ENCODE measurements at regions not wholly inside any gene's neighbourhood (a gene's known extent, or its start where the extent isn't known, plus 50 kb on each side); places are given as distances from the start of the nearest gene placed in this dataset.

DNA sequence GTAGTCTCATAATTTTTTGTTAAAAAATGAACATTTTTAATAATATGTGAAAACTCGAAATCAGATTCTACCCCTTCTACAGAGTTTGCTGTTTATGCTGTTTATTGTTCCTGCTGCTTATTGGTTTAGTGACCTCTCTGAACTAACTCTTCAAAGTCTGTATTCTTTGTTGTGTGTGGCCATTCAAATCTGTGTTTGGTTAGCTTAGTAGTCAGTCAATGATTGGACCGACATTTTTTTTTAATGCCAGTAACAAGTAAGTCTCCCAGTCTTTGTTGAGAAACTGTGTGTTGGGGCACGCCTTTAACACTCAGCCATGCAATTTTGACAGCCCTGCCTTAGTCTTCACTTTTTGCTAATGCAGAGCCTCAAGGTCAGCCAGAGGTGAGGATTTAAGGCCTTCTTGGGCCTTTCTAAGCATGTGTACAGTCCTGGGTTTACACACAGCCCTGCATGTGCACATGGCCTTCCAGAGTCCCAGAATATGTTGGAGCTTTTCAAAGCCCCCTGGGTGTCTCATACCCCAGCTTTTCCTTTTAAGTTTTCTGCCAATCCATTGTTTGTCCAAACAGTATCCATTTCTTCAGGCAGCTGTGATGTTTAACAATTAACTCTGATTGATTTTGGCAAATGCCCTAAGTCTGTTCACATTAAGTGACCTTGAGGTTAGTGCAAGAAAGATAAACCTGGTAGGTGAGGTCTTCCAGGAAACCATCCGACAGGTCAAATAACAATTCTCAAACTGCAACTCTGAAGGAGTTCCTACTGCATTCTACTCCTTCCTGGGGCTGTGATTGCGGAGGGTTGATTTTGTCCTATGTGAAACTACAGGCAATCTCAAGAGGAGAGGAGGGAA, 389.3 kb downstream of the PMP22 start:
- DNase-seq: no peak
- Mint-ChIP-seq H3K4me3 (no peak overlapping the region), H3K9me3 (no peaks in the 10 kb centered on the region), H3K4me1 (no peaks in the 10 kb centered on the region), H3K36me3 (no peaks in the 10 kb centered on the region), H3K27me3 (no peaks in the 10 kb centered on the region), H3K27ac (no peak overlapping the region)

DNA sequence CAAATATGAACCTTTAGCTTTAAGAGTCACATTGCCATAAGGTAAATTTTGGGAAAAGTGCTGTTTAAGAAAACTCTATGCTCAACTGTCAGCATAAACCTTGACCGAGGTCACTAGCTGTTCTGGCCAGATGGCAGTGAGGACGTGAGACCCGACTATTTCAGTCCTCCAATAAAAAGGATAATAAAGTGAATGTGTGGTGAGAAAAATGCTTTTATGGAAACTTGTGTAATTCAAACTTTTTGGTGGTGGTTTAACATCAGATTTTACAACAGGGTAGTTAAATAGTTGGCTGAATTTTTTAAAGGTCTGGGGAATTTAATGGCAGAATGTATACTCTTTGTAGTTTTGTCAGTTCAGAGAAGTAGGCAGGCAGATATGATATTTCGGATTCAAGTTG, 391.1 kb downstream of the PMP22 start:
- Mint-ChIP-seq H3K4me1 (no peaks in the 10 kb centered on the region), H3K27me3 (peaks cover 6% of the 10 kb centered on the region), H3K4me3 (no peak overlapping the region), H3K36me3 (no peaks in the 10 kb centered on the region), H3K9me3 (no peaks in the 10 kb centered on the region), H3K27ac (no peak overlapping the region)
- no peak for DNase-seq

DNA sequence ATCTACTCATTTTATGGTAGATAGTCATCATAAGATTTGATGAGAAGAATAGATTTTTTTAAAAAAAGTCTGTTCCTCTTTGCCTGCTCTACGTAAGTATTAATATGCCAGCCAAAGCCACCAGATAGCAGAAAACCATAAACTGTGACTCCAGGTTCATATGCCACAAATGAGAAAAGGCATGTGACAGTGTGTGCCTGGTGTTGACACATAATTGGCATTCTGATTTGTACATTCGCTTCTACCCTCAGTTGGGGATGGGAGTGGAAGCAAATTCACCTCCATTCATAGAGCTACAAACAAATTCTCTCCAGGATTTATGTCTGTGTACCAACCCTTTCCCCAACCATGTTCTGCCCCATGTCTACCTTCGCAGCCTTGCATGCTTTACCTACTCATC, 391.6 kb downstream of the PMP22 start:
- no peaks in the 10 kb centered on the region for H3K36me3 Mint-ChIP-seq
- H3K27me3 Mint-ChIP-seq: peaks cover 7% of the 10 kb centered on the region
- H3K4me3 Mint-ChIP-seq: no peak overlapping the region
- H3K9me3 Mint-ChIP-seq: no peaks in the 10 kb centered on the region
- no peak overlapping the region for H3K27ac Mint-ChIP-seq
- no peak for DNase-seq
- no peaks in the 10 kb centered on the region for H3K4me1 Mint-ChIP-seq

DNA sequence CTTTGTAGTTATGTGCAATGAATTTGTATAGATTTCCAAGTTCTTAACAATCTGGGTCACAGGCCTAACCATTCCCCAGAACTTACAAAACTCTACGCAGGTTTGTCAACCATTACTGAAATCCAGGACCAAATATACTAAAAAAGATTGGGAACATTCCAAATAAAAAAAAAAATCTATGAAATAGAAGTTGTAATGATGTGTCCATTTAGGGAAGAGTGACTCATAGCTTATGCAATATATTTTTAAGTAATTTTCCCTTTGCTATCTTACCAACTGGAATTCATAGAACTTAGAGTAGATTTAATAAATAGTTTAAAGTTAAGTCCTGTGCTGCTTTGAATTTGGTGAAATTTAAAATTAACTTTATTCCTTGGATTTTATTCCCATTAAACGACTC, 393.2 kb downstream of the PMP22 start:
- Mint-ChIP-seq H3K27ac (no peak overlapping the region), H3K4me3 (no peak overlapping the region), H3K27me3 (peaks cover 7% of the 10 kb centered on the region), H3K9me3 (no peaks in the 10 kb centered on the region), H3K36me3 (no peaks in the 10 kb centered on the region), H3K4me1 (no peaks in the 10 kb centered on the region)
- DNase-seq: no peak

DNA sequence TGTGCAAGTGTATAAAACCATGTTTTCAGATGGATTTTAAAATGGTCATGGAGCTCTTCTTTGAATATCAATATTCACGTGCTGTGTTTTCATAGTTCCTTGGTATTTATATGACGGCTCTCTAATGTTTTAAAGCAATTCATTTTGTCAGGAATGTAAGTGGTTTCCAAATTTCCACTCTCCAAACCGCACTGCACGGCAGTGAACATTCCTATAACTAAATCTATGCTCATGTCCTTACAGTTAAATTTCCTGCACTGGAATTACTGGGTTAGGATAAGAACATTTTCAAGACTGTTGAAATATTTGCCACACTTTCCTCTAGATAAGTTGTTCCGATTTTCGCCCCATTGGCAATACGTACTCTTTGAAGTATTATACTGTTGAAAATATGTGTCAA, 398.9 kb downstream of the PMP22 start:
- H3K4me3 Mint-ChIP-seq: no peak overlapping the region
- H3K4me1 Mint-ChIP-seq: no peaks in the 10 kb centered on the region
- H3K36me3 Mint-ChIP-seq: no peaks in the 10 kb centered on the region
- H3K27me3 Mint-ChIP-seq: peaks cover 7% of the 10 kb centered on the region
- DNase-seq: no peak
- no peak overlapping the region for H3K27ac Mint-ChIP-seq
- H3K9me3 Mint-ChIP-seq: no peaks in the 10 kb centered on the region

DNA sequence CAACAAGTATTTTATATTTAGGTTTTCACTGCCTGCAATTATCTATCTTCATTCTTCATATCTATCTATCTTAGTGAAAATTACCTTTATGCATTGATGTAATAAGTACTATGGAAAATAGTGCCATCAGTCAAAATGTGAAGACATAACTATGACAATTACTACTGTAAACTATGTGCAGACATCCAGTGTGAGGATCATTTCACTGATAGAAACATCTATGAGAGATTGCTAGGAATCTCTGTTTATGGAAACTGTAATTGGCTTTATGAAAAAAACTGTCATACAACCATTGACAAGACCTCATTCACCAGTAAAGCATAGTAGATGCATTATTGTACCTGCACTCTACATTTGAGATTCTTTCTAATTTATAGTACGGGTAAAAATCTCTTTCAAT, 401.0 kb downstream of the PMP22 start:
- Mint-ChIP-seq H3K36me3 (no peaks in the 10 kb centered on the region), H3K9me3 (no peaks in the 10 kb centered on the region), H3K27me3 (peaks cover 4% of the 10 kb centered on the region), H3K4me3 (no peak overlapping the region), H3K27ac (no peak overlapping the region), H3K4me1 (no peaks in the 10 kb centered on the region)
- no peak for DNase-seq

DNA sequence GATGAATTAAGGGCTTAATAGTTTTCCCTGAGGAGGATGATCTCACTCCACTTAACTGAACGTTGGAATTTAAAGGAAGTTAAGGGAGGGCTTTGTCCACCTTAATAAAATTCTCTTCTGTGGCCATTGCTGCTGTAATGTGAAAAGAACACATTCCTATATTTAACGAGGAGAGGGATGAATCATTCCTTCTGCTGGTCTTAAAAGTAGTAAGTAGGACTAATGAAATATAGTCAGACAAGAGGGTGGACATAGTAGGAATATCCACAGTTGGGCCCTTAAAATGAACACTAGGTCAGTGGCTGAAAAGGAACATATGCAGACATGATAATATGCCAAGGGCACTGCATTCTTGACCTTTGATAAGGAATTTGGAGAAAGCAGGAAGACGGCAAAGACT, 405.6 kb downstream of the PMP22 start:
- Mint-ChIP-seq H3K4me3 (no peak overlapping the region), H3K4me1 (no peaks in the 10 kb centered on the region), H3K27me3 (peaks cover 3% of the 10 kb centered on the region), H3K27ac (no peak overlapping the region), H3K36me3 (no peaks in the 10 kb centered on the region), H3K9me3 (no peaks in the 10 kb centered on the region)
- no peak for DNase-seq

DNA sequence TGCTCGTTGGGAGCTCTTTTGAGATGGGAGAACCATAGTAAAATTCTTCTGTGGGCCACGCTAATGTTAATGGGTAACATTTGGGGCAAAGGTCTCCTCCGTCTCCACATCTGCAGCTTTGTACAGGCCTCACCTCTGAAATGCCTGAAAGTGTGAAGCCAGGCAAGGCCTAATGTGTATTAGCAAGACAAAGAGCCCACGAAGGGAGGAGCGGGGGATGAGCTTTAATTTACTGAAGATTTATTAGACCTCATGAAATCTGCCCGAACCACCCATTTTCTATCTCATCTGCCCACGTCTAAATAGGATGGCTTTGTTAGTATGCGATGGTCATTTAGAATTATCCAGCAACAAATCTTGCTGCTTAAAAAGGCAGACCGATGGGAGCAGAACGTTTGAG, 408.9 kb downstream of the PMP22 start:
- no peak for DNase-seq
- H3K27me3 Mint-ChIP-seq: peaks cover 3% of the 10 kb centered on the region
- H3K4me3 Mint-ChIP-seq: no peak overlapping the region
- H3K36me3 Mint-ChIP-seq: no peaks in the 10 kb centered on the region
- no peaks in the 10 kb centered on the region for H3K4me1 Mint-ChIP-seq
- no peaks in the 10 kb centered on the region for H3K9me3 Mint-ChIP-seq
- H3K27ac Mint-ChIP-seq: no peak overlapping the region

GRCh38 chr17:14854691-14855090, 410.4 kb downstream of the PMP22 start:
- Mint-ChIP-seq H3K4me3 (no peak overlapping the region), H3K9me3 (no peaks in the 10 kb centered on the region), H3K27me3 (peaks cover 2% of the 10 kb centered on the region), H3K27ac (no peak overlapping the region), H3K4me1 (no peaks in the 10 kb centered on the region), H3K36me3 (no peaks in the 10 kb centered on the region)
- DNase-seq: no peak

- H3K27ac Mint-ChIP-seq: no peak overlapping the region
- no peak overlapping the region for H3K4me3 Mint-ChIP-seq
- H3K9me3 Mint-ChIP-seq: no peaks in the 10 kb centered on the region
- no peaks in the 10 kb centered on the region for H3K36me3 Mint-ChIP-seq
- no peak for DNase-seq
- no peaks in the 10 kb centered on the region for H3K4me1 Mint-ChIP-seq
- H3K27me3 Mint-ChIP-seq: peaks cover 15% of the 10 kb centered on the region
These were observed 419.4 kb downstream of the PMP22 start for GRCh38 chr17:14845591-14846281.

GRCh38 chr17:14843086-14843795, 421.9 kb downstream of the PMP22 start:
- Mint-ChIP-seq H3K9me3 (no peaks in the 10 kb centered on the region), H3K36me3 (no peaks in the 10 kb centered on the region), H3K4me1 (no peaks in the 10 kb centered on the region), H3K4me3 (no peak overlapping the region), H3K27ac (no peak overlapping the region), H3K27me3 (peaks cover 15% of the 10 kb centered on the region)
- DNase-seq: no peak

- Mint-ChIP-seq H3K36me3 (no peaks in the 10 kb centered on the region), H3K27me3 (peaks cover 12% of the 10 kb centered on the region), H3K27ac (no peak overlapping the region), H3K4me1 (no peaks in the 10 kb centered on the region), H3K9me3 (no peaks in the 10 kb centered on the region), H3K4me3 (no peak overlapping the region)
- DNase-seq: no peak
These were observed 424.4 kb downstream of the PMP22 start for GRCh38 chr17:14840616-14841231.

GRCh38 chr17:14838567-14838966, 426.6 kb downstream of the PMP22 start:
- no peak overlapping the region for H3K4me3 Mint-ChIP-seq
- no peak for DNase-seq
- H3K9me3 Mint-ChIP-seq: no peaks in the 10 kb centered on the region
- no peaks in the 10 kb centered on the region for H3K36me3 Mint-ChIP-seq
- peaks cover 4% of the 10 kb centered on the region for H3K27me3 Mint-ChIP-seq
- H3K27ac Mint-ChIP-seq: no peak overlapping the region
- H3K4me1 Mint-ChIP-seq: peaks cover under 1% of the 10 kb centered on the region

- H3K27ac Mint-ChIP-seq: no peak overlapping the region
- DNase-seq: no peak
These were observed 431.8 kb downstream of the PMP22 start for GRCh38 chr17:14833201-14833785.

GRCh38 chr17:14831491-14831890, 433.6 kb downstream of the PMP22 start:
- no peak for DNase-seq
- H3K27me3 Mint-ChIP-seq: peaks cover 5% of the 10 kb centered on the region
- no peak overlapping the region for H3K27ac Mint-ChIP-seq
- H3K4me1 Mint-ChIP-seq: peaks cover 10% of the 10 kb centered on the region
- no peak overlapping the region for H3K4me3 Mint-ChIP-seq
- H3K9me3 Mint-ChIP-seq: no peaks in the 10 kb centered on the region
- no peaks in the 10 kb centered on the region for H3K36me3 Mint-ChIP-seq

More at GRCh38 chr17:14833201-14833785, 431.8 kb downstream of the PMP22 start:
- no peak overlapping the region for H3K4me3 Mint-ChIP-seq
- no peaks in the 10 kb centered on the region for H3K9me3 Mint-ChIP-seq
- no peaks in the 10 kb centered on the region for H3K36me3 Mint-ChIP-seq
- H3K27me3 Mint-ChIP-seq: peaks cover 5% of the 10 kb centered on the region
- H3K4me1 Mint-ChIP-seq: peaks cover 10% of the 10 kb centered on the region

All from activated naive CD8-positive, alpha-beta T cell treated with anti-CD3 and anti-CD28 coated beads for 36 hours (primary cell).